Parathyroid adenoma (tissue), 2 donors: ENCODE measurements at regions not wholly inside any gene's neighbourhood (a gene's known extent, or its start where the extent isn't known, plus 50 kb on each side); places are given as distances from the start of the nearest gene placed in this dataset.

ENCODE experiments used
- H2AFZ ChIP-seq: fragments of 300-600 bp; sonication (generic); one replicate; pipeline ENCODE4 v1.7.0; 2017; ENCODE audit warnings: antibody characterized with exemption, mild to moderate bottlenecking
- H3K27ac ChIP-seq: fragments of 300-600 bp; sonication (generic); one replicate; pipeline ENCODE4 v1.7.0; 2017
- H3K27me3 ChIP-seq: fragments of 300-600 bp; sonication (generic); one replicate; pipeline ENCODE4 v1.7.0; 2017; ENCODE audit warnings: low read length; ENCODE audit not compliant: control insufficient read depth, insufficient read depth
- H3K36me3 ChIP-seq: fragments of 300-600 bp; sonication (generic); one replicate; pipeline ENCODE4 v1.7.0; 2017; ENCODE audit warnings: low read length; ENCODE audit not compliant: control insufficient read depth, insufficient read depth
- H3K4me1 ChIP-seq: fragments of 300-600 bp; sonication (generic); one replicate; pipeline ENCODE4 v1.7.0; 2017; ENCODE audit warnings: control low read depth
- H3K4me2 ChIP-seq: fragments of 300-600 bp; sonication (generic); one replicate; pipeline ENCODE4 v1.7.0; 2017; ENCODE audit warnings: low read length
- H3K4me3 ChIP-seq: fragments of 300-600 bp; sonication (generic); one replicate; pipeline ENCODE4 v1.7.0; 2017; ENCODE audit warnings: low read depth, low read length
- H3K79me2 ChIP-seq: fragments of 300-600 bp; sonication (generic); one replicate; pipeline ENCODE4 v1.7.0; 2017; ENCODE audit warnings: control low read depth
- H3K9ac ChIP-seq: fragments of 300-600 bp; sonication (generic); one replicate; pipeline ENCODE4 v1.7.0; 2017; ENCODE audit warnings: mild to moderate bottlenecking
- H3K9me3 ChIP-seq: fragments of 300-600 bp; sonication (generic); one replicate; pipeline ENCODE4 v1.7.0; 2017; ENCODE audit warnings: low read length; ENCODE audit not compliant: control insufficient read depth
- TF ChIP-seq, protein P1 (sequence below): fragments of 300-600 bp; sonication (generic); IDR thresholded peaks from one replicate; pipeline ENCODE4 v1.7.0; 2017; ENCODE audit warnings: antibody characterized with exemption, mild to moderate bottlenecking
- donor health status: primary hyperparathyroidism.

DNA sequence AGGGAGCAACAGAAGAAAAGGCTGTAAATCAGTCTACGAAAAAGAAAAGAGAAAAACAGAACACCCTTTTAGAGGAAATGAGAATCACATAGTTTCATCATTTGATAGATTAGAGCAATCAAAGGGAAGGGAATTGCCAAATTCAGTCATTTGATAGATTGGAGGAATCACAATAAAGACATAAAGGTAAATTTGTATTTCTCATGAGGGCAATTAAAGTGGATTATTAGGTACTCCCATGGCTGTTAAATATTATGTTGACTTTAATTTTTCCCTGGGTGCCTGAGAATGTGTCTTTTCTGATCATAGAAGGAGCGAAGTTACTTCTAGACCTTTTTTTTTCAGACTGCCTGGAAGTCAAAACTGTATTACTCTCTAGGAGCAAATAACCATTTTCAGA, 1145.7 kb downstream of the EPHA7 start:
- H3K36me3 ChIP-seq: no peaks in the 10 kb centered on the region
- H3K79me2 ChIP-seq: no peaks in the 10 kb centered on the region
- no peaks in the 10 kb centered on the region for H3K9me3 ChIP-seq
- no peak overlapping the region for H3K4me3 ChIP-seq
- no peak overlapping the region for H3K9ac ChIP-seq
- H2AFZ ChIP-seq: no peak overlapping the region
- TF ChIP-seq, protein P1, sequence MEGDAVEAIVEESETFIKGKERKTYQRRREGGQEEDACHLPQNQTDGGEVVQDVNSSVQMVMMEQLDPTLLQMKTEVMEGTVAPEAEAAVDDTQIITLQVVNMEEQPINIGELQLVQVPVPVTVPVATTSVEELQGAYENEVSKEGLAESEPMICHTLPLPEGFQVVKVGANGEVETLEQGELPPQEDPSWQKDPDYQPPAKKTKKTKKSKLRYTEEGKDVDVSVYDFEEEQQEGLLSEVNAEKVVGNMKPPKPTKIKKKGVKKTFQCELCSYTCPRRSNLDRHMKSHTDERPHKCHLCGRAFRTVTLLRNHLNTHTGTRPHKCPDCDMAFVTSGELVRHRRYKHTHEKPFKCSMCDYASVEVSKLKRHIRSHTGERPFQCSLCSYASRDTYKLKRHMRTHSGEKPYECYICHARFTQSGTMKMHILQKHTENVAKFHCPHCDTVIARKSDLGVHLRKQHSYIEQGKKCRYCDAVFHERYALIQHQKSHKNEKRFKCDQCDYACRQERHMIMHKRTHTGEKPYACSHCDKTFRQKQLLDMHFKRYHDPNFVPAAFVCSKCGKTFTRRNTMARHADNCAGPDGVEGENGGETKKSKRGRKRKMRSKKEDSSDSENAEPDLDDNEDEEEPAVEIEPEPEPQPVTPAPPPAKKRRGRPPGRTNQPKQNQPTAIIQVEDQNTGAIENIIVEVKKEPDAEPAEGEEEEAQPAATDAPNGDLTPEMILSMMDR: no peak
- no peaks in the 10 kb centered on the region for H3K4me1 ChIP-seq
- no peaks in the 10 kb centered on the region for H3K27me3 ChIP-seq
- H3K27ac ChIP-seq: no peak overlapping the region
- H3K4me2 ChIP-seq: no peak overlapping the region

DNA sequence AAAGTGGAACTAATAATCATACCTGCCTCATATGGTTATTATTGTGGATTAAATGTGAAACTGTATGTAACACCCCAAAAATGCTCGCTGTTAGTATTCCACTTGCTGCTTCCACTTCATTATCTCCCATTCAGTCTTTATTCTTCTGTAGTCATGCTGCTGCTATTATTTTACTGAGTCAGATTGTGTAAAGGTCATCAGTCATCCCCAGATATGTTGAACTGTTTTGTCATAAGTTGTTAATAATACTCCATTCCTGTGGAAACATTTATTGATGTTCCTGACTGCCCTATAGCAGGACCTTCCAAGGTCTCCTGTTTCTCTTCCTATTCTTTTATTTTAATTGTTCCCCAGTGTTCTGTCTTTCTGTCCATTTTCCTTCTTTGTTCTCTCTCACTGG, 1148.3 kb downstream of the EPHA7 start:
- H3K27me3 ChIP-seq: no peaks in the 10 kb centered on the region
- no peaks in the 10 kb centered on the region for H3K79me2 ChIP-seq
- no peak overlapping the region for H2AFZ ChIP-seq
- TF ChIP-seq, protein P1: no peak
- no peaks in the 10 kb centered on the region for H3K4me1 ChIP-seq
- no peak overlapping the region for H3K4me3 ChIP-seq
- H3K4me2 ChIP-seq: no peak overlapping the region
- no peaks in the 10 kb centered on the region for H3K9me3 ChIP-seq
- H3K27ac ChIP-seq: no peak overlapping the region
- no peaks in the 10 kb centered on the region for H3K36me3 ChIP-seq
- no peak overlapping the region for H3K9ac ChIP-seq

DNA sequence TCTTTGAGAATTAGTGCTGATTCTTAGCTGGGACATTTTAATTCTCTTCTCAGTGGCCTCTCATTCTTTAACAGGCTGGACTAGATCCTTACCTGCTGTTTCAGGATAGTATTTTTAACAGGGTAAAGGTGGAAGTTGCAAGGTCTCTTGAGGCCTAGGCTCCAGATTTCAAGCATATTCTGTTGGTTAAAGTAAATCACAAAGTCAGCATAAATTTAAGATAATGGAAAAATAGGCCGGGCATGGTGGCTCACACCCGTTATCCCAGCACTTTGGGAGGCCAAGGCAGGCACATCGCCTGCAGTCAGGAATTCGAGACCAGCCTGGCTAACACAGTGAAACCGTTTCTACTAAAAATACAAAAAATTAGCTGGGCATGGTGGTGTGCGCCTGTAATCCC, 1149.0 kb downstream of the EPHA7 start:
- Histone ChIP-seq H3K27ac (no peak overlapping the region), H3K79me2 (no peaks in the 10 kb centered on the region), H3K27me3 (no peaks in the 10 kb centered on the region), H3K36me3 (no peaks in the 10 kb centered on the region), H3K9me3 (no peaks in the 10 kb centered on the region), H3K4me3 (no peak overlapping the region), H3K4me2 (no peak overlapping the region), H3K4me1 (no peaks in the 10 kb centered on the region), H2AFZ (no peak overlapping the region), H3K9ac (no peak overlapping the region)
- TF ChIP-seq, protein P1: no peak

DNA sequence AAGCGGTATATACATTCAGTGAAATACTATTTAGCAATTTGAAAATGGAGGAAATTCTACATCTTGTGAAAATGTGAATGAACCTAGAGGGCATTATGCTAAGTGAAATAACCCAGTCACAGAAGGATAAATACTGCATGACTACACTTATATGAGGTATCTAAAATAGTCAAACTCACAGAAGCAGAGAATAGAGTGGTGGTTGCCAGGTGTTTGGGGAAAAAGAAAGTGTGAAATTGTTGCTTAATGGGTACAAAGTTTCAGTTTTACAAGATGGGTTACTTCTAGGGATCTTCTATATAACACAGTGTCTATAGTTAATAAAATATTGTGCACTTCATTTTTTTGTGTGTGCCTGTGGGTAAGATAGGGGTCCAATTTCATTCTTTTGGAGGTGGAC, 1152.0 kb downstream of the EPHA7 start:
- TF ChIP-seq, protein P1: no peak

DNA sequence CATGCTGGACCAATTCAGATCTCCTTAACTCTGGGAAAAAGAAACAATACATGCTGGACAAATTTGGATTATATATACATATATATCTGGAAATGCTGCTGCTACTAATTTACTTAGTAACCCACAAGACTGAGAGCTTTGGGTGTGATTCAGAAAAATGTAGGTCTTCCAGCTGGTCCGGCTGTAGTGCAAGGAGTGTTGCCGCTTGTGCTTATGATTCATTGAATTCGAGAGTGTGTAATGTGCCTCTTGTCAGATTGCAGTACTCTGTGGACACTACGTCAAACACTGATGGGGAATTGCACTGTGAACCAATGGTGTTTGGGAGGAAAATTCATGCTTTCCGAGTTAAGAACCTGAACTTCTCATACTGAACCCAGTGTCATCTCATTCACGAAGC, 1155.5 kb downstream of the EPHA7 start:
- Histone ChIP-seq H3K9me3 (no peaks in the 10 kb centered on the region), H3K79me2 (no peaks in the 10 kb centered on the region), H3K27me3 (no peaks in the 10 kb centered on the region), H3K4me3 (no peak overlapping the region), H3K4me1 (no peaks in the 10 kb centered on the region), H2AFZ (no peak overlapping the region), H3K4me2 (no peak overlapping the region), H3K27ac (no peak overlapping the region), H3K36me3 (no peaks in the 10 kb centered on the region), H3K9ac (no peak overlapping the region)
- TF ChIP-seq, protein P1: no peak

More for the DNA sequence above, 1152.0 kb downstream of the EPHA7 start:
- no peaks in the 10 kb centered on the region for H3K4me1 ChIP-seq
- no peak overlapping the region for H3K4me2 ChIP-seq
- H3K36me3 ChIP-seq: no peaks in the 10 kb centered on the region
- no peaks in the 10 kb centered on the region for H3K27me3 ChIP-seq
- no peak overlapping the region for H3K4me3 ChIP-seq
- H3K79me2 ChIP-seq: no peaks in the 10 kb centered on the region
- H3K9ac ChIP-seq: no peak overlapping the region
- H2AFZ ChIP-seq: no peak overlapping the region
- H3K9me3 ChIP-seq: no peaks in the 10 kb centered on the region
- H3K27ac ChIP-seq: no peak overlapping the region
